ENCODE measurements at regions not wholly inside any gene's neighbourhood (a gene's known extent, or its start where the extent isn't known, plus 50 kb on each side); places are given as distances from the start of the nearest gene placed in this dataset.
"Not testable (repeated sequence)": the region's sequence is repeated elsewhere in the genome, so short reads cannot be mapped to it uniquely, and the experiment has no call there.

DNA sequence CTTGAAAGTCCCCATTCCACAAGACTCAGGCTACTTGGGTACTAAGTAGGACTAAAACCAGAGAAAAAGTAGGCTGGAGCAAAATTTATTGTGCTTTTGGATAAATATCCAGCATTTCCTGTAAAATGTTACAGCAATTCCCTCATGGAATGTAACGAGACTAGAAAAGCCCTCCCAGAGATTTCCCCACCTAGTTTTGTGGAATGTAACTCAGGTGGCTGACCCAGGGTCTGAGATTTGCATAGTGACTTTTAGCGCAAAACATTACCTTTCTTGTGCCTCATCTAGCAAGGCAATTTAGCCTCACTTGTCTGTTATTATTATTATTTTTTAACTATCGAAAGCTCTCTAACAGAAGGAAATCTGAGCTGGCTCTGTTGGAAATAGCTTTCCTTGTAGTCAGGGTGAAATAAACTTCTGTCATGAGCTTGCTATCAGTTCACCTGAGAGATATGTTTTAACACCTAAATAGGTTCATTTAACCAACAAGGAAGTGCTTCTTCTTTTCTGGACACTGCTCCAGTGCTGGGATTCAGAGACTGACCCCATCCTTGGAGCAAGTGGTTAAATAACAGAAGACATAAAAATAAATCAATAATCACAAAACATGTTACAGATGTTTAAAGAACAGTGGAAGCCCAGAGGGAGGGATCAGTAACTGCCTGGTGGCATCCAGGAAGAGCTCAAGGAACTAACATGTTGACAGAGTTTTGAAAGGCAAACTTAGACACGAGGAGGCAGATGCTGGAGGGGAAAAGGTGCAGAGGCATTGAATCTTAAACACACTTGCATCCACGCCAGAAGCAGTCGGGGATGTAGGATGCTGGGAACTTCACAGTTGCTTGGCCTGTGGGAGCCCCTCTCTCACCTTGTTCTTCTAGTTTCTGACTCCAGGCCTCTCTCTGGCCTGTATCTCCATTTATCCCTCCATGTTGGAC is 68.3 kb upstream of the RHOU start:
- Histone ChIP-seq H3K36me3 (ENCODE audit: low read depth) (no peaks in the 10 kb centered on the region), H3K27me3 (ENCODE audit: insufficient read depth, poor library complexity, severe bottlenecking) (no peaks in the 10 kb centered on the region), H3K9me3 (ENCODE audit: severe bottlenecking) (no peaks in the 10 kb centered on the region), H3K27ac (ENCODE audit: poor library complexity, severe bottlenecking) (no peak overlapping the region), H3K4me1 (ENCODE audit: insufficient read depth, poor library complexity, severe bottlenecking) (no peaks in the 10 kb centered on the region), H3K4me3 (ENCODE audit: severe bottlenecking) (no peak overlapping the region)
- no peak for ATAC-seq (ENCODE audit: low read depth)
- TF ChIP-seq, protein P1, sequence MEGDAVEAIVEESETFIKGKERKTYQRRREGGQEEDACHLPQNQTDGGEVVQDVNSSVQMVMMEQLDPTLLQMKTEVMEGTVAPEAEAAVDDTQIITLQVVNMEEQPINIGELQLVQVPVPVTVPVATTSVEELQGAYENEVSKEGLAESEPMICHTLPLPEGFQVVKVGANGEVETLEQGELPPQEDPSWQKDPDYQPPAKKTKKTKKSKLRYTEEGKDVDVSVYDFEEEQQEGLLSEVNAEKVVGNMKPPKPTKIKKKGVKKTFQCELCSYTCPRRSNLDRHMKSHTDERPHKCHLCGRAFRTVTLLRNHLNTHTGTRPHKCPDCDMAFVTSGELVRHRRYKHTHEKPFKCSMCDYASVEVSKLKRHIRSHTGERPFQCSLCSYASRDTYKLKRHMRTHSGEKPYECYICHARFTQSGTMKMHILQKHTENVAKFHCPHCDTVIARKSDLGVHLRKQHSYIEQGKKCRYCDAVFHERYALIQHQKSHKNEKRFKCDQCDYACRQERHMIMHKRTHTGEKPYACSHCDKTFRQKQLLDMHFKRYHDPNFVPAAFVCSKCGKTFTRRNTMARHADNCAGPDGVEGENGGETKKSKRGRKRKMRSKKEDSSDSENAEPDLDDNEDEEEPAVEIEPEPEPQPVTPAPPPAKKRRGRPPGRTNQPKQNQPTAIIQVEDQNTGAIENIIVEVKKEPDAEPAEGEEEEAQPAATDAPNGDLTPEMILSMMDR (IDR thresholded peaks at IDR 0.05; ENCODE audit: poor library complexity, severe bottlenecking) = no peak
- no peak for DNase-seq (ENCODE audit: low spot score)

DNA sequence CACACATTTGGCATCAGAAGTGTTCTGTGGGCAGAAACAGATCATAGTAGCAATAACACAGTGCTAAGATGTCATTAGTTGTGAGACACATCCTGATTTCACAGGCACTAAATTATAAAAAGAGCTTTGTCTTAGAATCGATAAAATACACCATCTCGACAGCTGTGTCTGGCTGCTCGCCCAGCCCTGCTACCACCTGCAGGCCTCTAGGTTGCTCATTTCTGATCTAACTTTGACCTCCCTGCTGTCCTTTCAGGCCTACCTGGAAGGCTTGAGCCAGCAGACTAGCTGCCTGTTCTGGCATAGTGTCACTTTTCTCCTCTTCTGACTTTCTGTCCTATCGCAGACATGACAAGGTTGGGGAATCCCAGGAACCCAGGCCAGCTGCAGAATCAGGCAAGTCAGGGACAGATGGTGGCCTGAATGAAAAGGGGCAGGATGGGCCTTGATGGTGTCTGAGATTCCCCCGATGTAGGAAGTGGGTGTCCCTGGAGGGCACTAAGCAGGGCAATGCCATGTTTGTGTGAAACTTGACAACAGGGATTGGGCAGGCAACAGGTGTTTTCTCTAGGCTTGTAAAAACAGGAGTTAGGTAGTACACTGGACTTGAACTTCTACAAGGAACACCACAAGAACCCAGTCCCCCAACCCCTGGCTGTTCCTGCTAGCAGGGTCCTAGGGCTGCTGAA is 66.6 kb upstream of the RHOU start:
- Histone ChIP-seq H3K4me1 (ENCODE audit: insufficient read depth, poor library complexity, severe bottlenecking) (no peaks in the 10 kb centered on the region), H3K9me3 (ENCODE audit: severe bottlenecking) (no peaks in the 10 kb centered on the region), H3K36me3 (ENCODE audit: low read depth) (no peaks in the 10 kb centered on the region), H3K27me3 (ENCODE audit: insufficient read depth, poor library complexity, severe bottlenecking) (no peaks in the 10 kb centered on the region), H3K27ac (ENCODE audit: poor library complexity, severe bottlenecking) (no peak overlapping the region), H3K4me3 (ENCODE audit: severe bottlenecking) (no peak overlapping the region)
- TF ChIP-seq, protein P1 (IDR thresholded peaks at IDR 0.05; ENCODE audit: poor library complexity, severe bottlenecking) = no peak
- ATAC-seq (ENCODE audit: low read depth) (no peak), DNase-seq (ENCODE audit: low spot score) (no peak)

DNA sequence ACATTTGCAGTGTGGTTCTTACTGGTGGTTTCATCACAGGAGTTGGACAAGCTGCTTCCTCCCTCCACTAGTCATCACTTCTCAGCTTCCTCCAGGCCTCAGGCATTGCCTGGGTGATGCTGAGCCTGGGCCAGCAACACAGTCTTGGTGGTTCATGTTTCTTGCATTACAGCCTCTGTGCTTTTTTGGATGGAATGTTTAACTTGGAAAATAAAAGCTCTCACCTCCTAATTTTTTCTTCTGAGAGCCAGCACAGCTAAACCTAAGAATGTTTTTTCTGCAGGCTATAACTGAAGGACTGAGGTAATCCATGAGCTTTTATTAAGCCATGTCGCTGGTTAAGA is 66.1 kb upstream of the RHOU start:
- DNase-seq (ENCODE audit: low spot score) (no peak), ATAC-seq (ENCODE audit: low read depth) (no peak)
- no peaks in the 10 kb centered on the region for H3K36me3 ChIP-seq (ENCODE audit: low read depth)
- TF ChIP-seq, protein P1 (IDR thresholded peaks at IDR 0.05; ENCODE audit: poor library complexity, severe bottlenecking) = no peak
- H3K27me3 ChIP-seq (ENCODE audit: insufficient read depth, poor library complexity, severe bottlenecking) = no peaks in the 10 kb centered on the region
- H3K4me3 ChIP-seq (ENCODE audit: severe bottlenecking) = no peak overlapping the region
- H3K9me3 ChIP-seq (ENCODE audit: severe bottlenecking) = no peaks in the 10 kb centered on the region
- H3K4me1 ChIP-seq (ENCODE audit: insufficient read depth, poor library complexity, severe bottlenecking) = no peaks in the 10 kb centered on the region
- no peak overlapping the region for H3K27ac ChIP-seq (ENCODE audit: poor library complexity, severe bottlenecking)

DNA sequence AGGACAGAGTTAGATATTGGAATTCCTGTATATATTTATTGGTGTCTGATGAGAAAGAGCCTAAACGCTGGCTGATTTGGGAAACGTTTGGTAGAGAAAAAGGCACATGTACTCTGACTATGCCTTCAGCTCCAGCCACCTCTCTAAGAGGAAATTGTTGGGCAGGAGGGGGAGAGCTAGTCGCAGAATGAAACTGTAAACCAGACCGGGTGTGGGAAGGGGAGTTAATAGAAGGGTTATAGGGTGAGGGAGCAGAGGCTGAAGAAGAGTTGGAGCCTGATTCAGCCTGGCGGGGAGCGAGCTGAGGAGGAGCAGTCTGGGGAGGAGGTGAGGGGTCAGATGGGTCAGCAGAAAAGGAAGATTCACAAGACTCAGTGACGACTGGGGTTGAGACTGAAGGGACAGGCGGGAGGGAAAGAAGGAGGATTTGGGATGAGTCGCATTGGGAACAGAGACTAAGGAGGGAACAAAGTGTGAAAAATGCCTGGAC is 54.2 kb upstream of the RHOU start:
- not testable (repeated sequence) for H3K27ac ChIP-seq (ENCODE audit: poor library complexity, severe bottlenecking); ATAC-seq (ENCODE audit: low read depth); H3K4me3 ChIP-seq (ENCODE audit: severe bottlenecking); H3K27me3 ChIP-seq (ENCODE audit: insufficient read depth, poor library complexity, severe bottlenecking); H3K4me1 ChIP-seq (ENCODE audit: insufficient read depth, poor library complexity, severe bottlenecking); H3K9me3 ChIP-seq (ENCODE audit: severe bottlenecking); DNase-seq (ENCODE audit: low spot score); H3K36me3 ChIP-seq (ENCODE audit: low read depth)

DNA sequence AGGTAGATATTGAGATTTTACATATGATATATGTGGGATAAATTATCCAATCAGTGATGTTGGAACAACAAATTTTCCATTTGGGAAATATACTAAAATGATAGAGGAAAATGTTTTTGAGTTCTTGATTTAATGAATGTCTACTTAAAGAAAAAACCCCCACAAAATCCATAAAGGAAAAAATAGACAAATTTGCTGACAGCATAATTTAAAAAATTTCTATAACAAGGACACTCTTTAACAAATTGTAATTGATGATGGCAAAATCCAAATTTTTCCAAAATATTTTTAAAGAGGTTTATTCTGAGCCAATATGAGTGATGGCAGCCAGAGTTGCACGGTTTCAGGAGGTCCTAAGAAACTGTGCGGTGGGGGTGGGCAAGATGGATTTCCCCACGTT is 51.9 kb upstream of the RHOU start:
- TF ChIP-seq, protein P1 (IDR thresholded peaks at IDR 0.05; ENCODE audit: poor library complexity, severe bottlenecking) = no peak
- DNase-seq (ENCODE audit: low spot score) = no peak
- Histone ChIP-seq H3K27me3 (ENCODE audit: insufficient read depth, poor library complexity, severe bottlenecking) (no peaks in the 10 kb centered on the region), H3K9me3 (ENCODE audit: severe bottlenecking) (no peaks in the 10 kb centered on the region), H3K4me3 (ENCODE audit: severe bottlenecking) (no peak overlapping the region), H3K36me3 (ENCODE audit: low read depth) (no peaks in the 10 kb centered on the region), H3K27ac (ENCODE audit: poor library complexity, severe bottlenecking) (no peak overlapping the region), H3K4me1 (ENCODE audit: insufficient read depth, poor library complexity, severe bottlenecking) (no peaks in the 10 kb centered on the region)
- no peak for ATAC-seq (ENCODE audit: low read depth)

Measured in RWPE2 (cell line).